Natural killer cell (primary cell): ENCODE measurements at regions not wholly inside any gene's neighbourhood (a gene's known extent, or its start where the extent isn't known, plus 50 kb on each side); places are given as distances from the start of the nearest gene placed in this dataset.

Experiments used
- ATAC-seq, 3 donors: fragments of 150-1000 bp in 2 of 3; fragments of 200-7000 bp in 1 of 3; cut with Tn5 transposase; 1 replicate in 1 of 3; 2 replicates in 2 of 3; pipeline ENCODE4 v1.10.0; 2021; ENCODE audit warnings: mild to moderate bottlenecking in 2 of 3, moderate library complexity in 2 of 3
- DNase-seq, 2 donors: peaks; one replicate each; pipeline versions ENCODE4 v3.0.0 to v3.0.0-alpha.2; 2013 to 2021; ENCODE audit warnings: mixed read lengths in 1 of 2
- H3K27ac ChIP-seq: one replicate; pipeline ENCODE4 v1.5.1; 2013; ENCODE audit warnings: mild to moderate bottlenecking, low read length
- H3K27me3 ChIP-seq: one replicate; pipeline ENCODE4 v1.6.1; 2013; ENCODE audit warnings: low read length; ENCODE audit not compliant: control insufficient read depth, insufficient read depth
- H3K36me3 ChIP-seq: one replicate; pipeline ENCODE4 v1.6.1; 2013; ENCODE audit warnings: low read length; ENCODE audit not compliant: control insufficient read depth, insufficient read depth
- H3K4me1 ChIP-seq: one replicate; pipeline ENCODE4 v1.6.1; 2013; ENCODE audit warnings: low read length; ENCODE audit not compliant: control insufficient read depth, insufficient read depth
- H3K4me3 ChIP-seq: one replicate; pipeline ENCODE4 v1.5.1; 2013; ENCODE audit warnings: low read length
- H3K9me3 ChIP-seq: one replicate; pipeline ENCODE4 v1.6.1; 2013; ENCODE audit warnings: low read length; ENCODE audit not compliant: control insufficient read depth, insufficient read depth
- H3K27ac Mint-ChIP-seq, 2 donors: one replicate each; pipeline ENCODE4 v1.8.0; 2022; ENCODE audit warnings: mild to moderate bottlenecking in 2 of 2, mixed read lengths in 2 of 2, moderate library complexity in 1 of 2
- H3K27me3 Mint-ChIP-seq, 2 donors: one replicate each; pipeline ENCODE4 v1.8.0; 2022; ENCODE audit warnings: low read depth in 2 of 2, mixed read lengths in 2 of 2
- H3K36me3 Mint-ChIP-seq: one replicate; pipeline ENCODE4 v1.8.0; 2022; ENCODE audit warnings: mixed read lengths
- H3K4me1 Mint-ChIP-seq, 2 donors: one replicate each; pipeline ENCODE4 v1.8.0; 2022; ENCODE audit warnings: mixed read lengths in 2 of 2
- H3K4me3 Mint-ChIP-seq: one replicate; pipeline ENCODE4 v1.8.0; 2022; ENCODE audit warnings: mild to moderate bottlenecking, moderate library complexity, mixed read lengths
- H3K9me3 Mint-ChIP-seq, 2 donors: one replicate each; pipeline ENCODE4 v1.8.0; 2022; ENCODE audit warnings: mixed read lengths in 2 of 2
- CTCF ChIP-seq: fragments of 200-600 bp; IDR thresholded peaks from one replicate; pipeline ENCODE4 v1.8.0; 2022; ENCODE audit warnings: antibody characterized with exemption
- WGBS: methylation state at CpG from one replicate; pipeline ENCODE4 v1.1.7; 2013; ENCODE audit warnings: missing lambda C conversion rate; ENCODE audit not compliant: insufficient coverage; 5-methylcytosine and 5-hydroxymethylcytosine counted together
- intact Hi-C: fragments of 100-400 bp; cut with micrococcal nuclease; formaldehyde crosslinking; loops from one replicate; pipeline ENCODE4 v1.14.2; 2022

- peaks cover 5 to 7% of the 10 kb centered on the region in 2 donors for H3K27me3 Mint-ChIP-seq
- intact Hi-C loops: no loop called here
- no peak for DNase-seq
- H3K9me3 Mint-ChIP-seq: no peaks in the 10 kb centered on the region
- no peak overlapping the region for H3K27ac Mint-ChIP-seq
- no peaks in the 10 kb centered on the region for H3K36me3 ChIP-seq
- ATAC-seq: no peak
- no peaks in the 10 kb centered on the region for H3K4me1 Mint-ChIP-seq
- TF ChIP-seq CTCF: no peak
- H3K27me3 ChIP-seq: no peaks in the 10 kb centered on the region
- H3K4me3 ChIP-seq: no peak overlapping the region
- H3K36me3 Mint-ChIP-seq: no peaks in the 10 kb centered on the region
- H3K4me3 Mint-ChIP-seq: no peak overlapping the region
- WGBS: 88% methylated on average over 5 of the region's 6 CpGs
- no peaks in the 10 kb centered on the region for H3K9me3 ChIP-seq
- no peak overlapping the region for H3K27ac ChIP-seq
- H3K4me1 ChIP-seq: no peaks in the 10 kb centered on the region
Observed at GRCh38 chr20:52800734-52801627, 171.2 kb upstream of the TSHZ2 start.

- Mint-ChIP-seq H3K4me1 (no peaks in the 10 kb centered on the region), H3K36me3 (no peaks in the 10 kb centered on the region), H3K4me3 (no peak overlapping the region), H3K9me3 (no peaks in the 10 kb centered on the region), H3K27ac (no peak overlapping the region), H3K27me3 (peaks cover 5 to 7% of the 10 kb centered on the region in 2 donors)
- no peak overlapping the region for H3K27ac ChIP-seq
- ATAC-seq: no peak
- intact Hi-C loops: no loop called here
- WGBS: 71% methylated on average over 1 of the region's 2 CpGs
- no peak for DNase-seq
- H3K4me3 ChIP-seq: no peak overlapping the region
- H3K4me1 ChIP-seq: no peaks in the 10 kb centered on the region
- TF ChIP-seq CTCF: no peak
- H3K36me3 ChIP-seq: no peaks in the 10 kb centered on the region
- no peaks in the 10 kb centered on the region for H3K27me3 ChIP-seq
- no peaks in the 10 kb centered on the region for H3K9me3 ChIP-seq
Observed at GRCh38 chr20:52799130-52799529, 173.0 kb upstream of the TSHZ2 start.

GRCh38 chr20:52798124-52798523 is 174.0 kb upstream of the TSHZ2 start:
- H3K36me3 Mint-ChIP-seq: no peaks in the 10 kb centered on the region
- H3K27ac ChIP-seq: no peak overlapping the region
- 89% methylated on average over 1 of the region's 1 CpG for WGBS
- H3K4me3 ChIP-seq: no peak overlapping the region
- no peak for DNase-seq
- no peaks in the 10 kb centered on the region for H3K4me1 ChIP-seq
- H3K27me3 Mint-ChIP-seq: peaks cover 5 to 7% of the 10 kb centered on the region in 2 donors
- no peaks in the 10 kb centered on the region for H3K9me3 Mint-ChIP-seq
- H3K4me3 Mint-ChIP-seq: no peak overlapping the region
- no peak for ATAC-seq
- H3K4me1 Mint-ChIP-seq: no peaks in the 10 kb centered on the region
- no peaks in the 10 kb centered on the region for H3K27me3 ChIP-seq
- H3K27ac Mint-ChIP-seq: no peak overlapping the region
- intact Hi-C loops: no loop called here
- H3K36me3 ChIP-seq: no peaks in the 10 kb centered on the region
- H3K9me3 ChIP-seq: no peaks in the 10 kb centered on the region
- no peak for TF ChIP-seq CTCF

GRCh38 chr20:52794853-52795252 is 177.3 kb upstream of the TSHZ2 start:
- no peak overlapping the region for H3K27ac Mint-ChIP-seq
- no peak overlapping the region for H3K27ac ChIP-seq
- no peak for ATAC-seq
- no peaks in the 10 kb centered on the region for H3K36me3 ChIP-seq
- no peaks in the 10 kb centered on the region for H3K4me1 ChIP-seq
- no peak for TF ChIP-seq CTCF
- no peaks in the 10 kb centered on the region for H3K36me3 Mint-ChIP-seq
- H3K4me3 Mint-ChIP-seq: no peak overlapping the region
- H3K27me3 ChIP-seq: no peaks in the 10 kb centered on the region
- no peaks in the 10 kb centered on the region for H3K9me3 ChIP-seq
- DNase-seq: no peak
- intact Hi-C loops: no loop called here
- no peak overlapping the region for H3K4me3 ChIP-seq
- no peaks in the 10 kb centered on the region for H3K4me1 Mint-ChIP-seq
- H3K27me3 Mint-ChIP-seq: peaks cover 7 to 8% of the 10 kb centered on the region in 2 donors
- no peaks in the 10 kb centered on the region for H3K9me3 Mint-ChIP-seq
